ENCODE measurements at regions not wholly inside any gene's neighbourhood (a gene's known extent, or its start where the extent isn't known, plus 50 kb on each side); places are given as distances from the start of the nearest gene placed in this dataset.

GRCh38 chr7:45984386-45985295, 63.6 kb upstream of the IGFBP3 start:
- intact Hi-C loops (cut with micrococcal nuclease; ENCODE audit: unreplicated experiment): no loop called here

GRCh38 chr7:45983720-45984255, 62.7 kb upstream of the IGFBP3 start:
- no peaks in the 10 kb centered on the region for H3K9me2 ChIP-seq (ENCODE audit: insufficient read depth, low read length)
- H3K4me1 ChIP-seq (ENCODE audit: insufficient read depth, low read length, poor library complexity, severe bottlenecking): no peaks in the 10 kb centered on the region
- H4K20me1 ChIP-seq (ENCODE audit: insufficient read depth, low read length): no peaks in the 10 kb centered on the region
- no peak overlapping the region for H3K4me2 ChIP-seq (ENCODE audit: low read length)
- no peaks in the 10 kb centered on the region for H3K36me3 ChIP-seq (ENCODE audit: insufficient read depth, low read length)
- no peak overlapping the region for H2AFZ ChIP-seq (ENCODE audit: low read length)
- DNase-seq (ENCODE audit: low spot score): no peak
- BruUV-seq (replicated peaks): no TSS peak
- no peaks in the 10 kb centered on the region for H3K79me2 ChIP-seq (ENCODE audit: insufficient read depth, low read depth, low read length)
- TF ChIP-seq EZH2phosphoT487 (IDR thresholded peaks at IDR 0.05; ENCODE audit: borderline replicate concordance, low read depth, low read length) (no peak), CTCF (conservative IDR thresholded peaks at IDR 0.05; ENCODE audit: low read length) (no peak)
- intact Hi-C loops (cut with micrococcal nuclease; ENCODE audit: unreplicated experiment): no loop called here
- no peaks in the 10 kb centered on the region for H3K9me3 ChIP-seq (ENCODE audit: low read length)
- H3K4me3 ChIP-seq (ENCODE audit: low read depth, low read length, poor library complexity, severe bottlenecking): no peak overlapping the region
- ChIA-PET CTCF (ENCODE audit: unreplicated experiment) (no interaction called here), POLR2A (interaction anchor here (1.8 kb wide), 1 partner anchor 10 kb away, joined by 5 read pairs; no protein-coding TSS in a partner anchor)
- no peak overlapping the region for H3K27ac ChIP-seq (ENCODE audit: low read depth, low read length, poor library complexity, severe bottlenecking)

More at GRCh38 chr7:45984386-45985295, 63.6 kb upstream of the IGFBP3 start:
- ChIA-PET POLR2A (interaction anchor here (0.6 to 1.8 kb wide), 2 partner anchors 9 to 43 kb away, joined by 3 to 5 read pairs; no protein-coding TSS in a partner anchor), CTCF (ENCODE audit: unreplicated experiment) (interaction anchor here (0.6 kb wide), 1 partner anchor 67 kb away, joined by 3 read pairs; no protein-coding TSS in a partner anchor)
- no TSS peak for BruUV-seq (replicated peaks)
- no peak overlapping the region for H3K4me3 ChIP-seq (ENCODE audit: low read depth, low read length, poor library complexity, severe bottlenecking)
- no peaks in the 10 kb centered on the region for H4K20me1 ChIP-seq (ENCODE audit: insufficient read depth, low read length)
- no peaks in the 10 kb centered on the region for H3K79me2 ChIP-seq (ENCODE audit: insufficient read depth, low read depth, low read length)
- H2AFZ ChIP-seq (ENCODE audit: low read length): no peak overlapping the region
- H3K9me3 ChIP-seq (ENCODE audit: low read length): no peaks in the 10 kb centered on the region
- H3K4me2 ChIP-seq (ENCODE audit: low read length): no peak overlapping the region
- no peaks in the 10 kb centered on the region for H3K9me2 ChIP-seq (ENCODE audit: insufficient read depth, low read length)
- no peaks in the 10 kb centered on the region for H3K36me3 ChIP-seq (ENCODE audit: insufficient read depth, low read length)
- DNase-seq (ENCODE audit: low spot score): no peak
- no peak overlapping the region for H3K27ac ChIP-seq (ENCODE audit: low read depth, low read length, poor library complexity, severe bottlenecking)
- no peaks in the 10 kb centered on the region for H3K4me1 ChIP-seq (ENCODE audit: insufficient read depth, low read length, poor library complexity, severe bottlenecking)
- TF ChIP-seq CTCF (conservative IDR thresholded peaks at IDR 0.05; ENCODE audit: low read length): no peak
- TF ChIP-seq EZH2phosphoT487 (IDR thresholded peaks at IDR 0.05; ENCODE audit: borderline replicate concordance, low read depth, low read length): no peak
